Large intestine (tissue), 3 donors: ENCODE measurements at regions not wholly inside any gene's neighbourhood (a gene's known extent, or its start where the extent isn't known, plus 50 kb on each side); places are given as distances from the start of the nearest gene placed in this dataset.

Experiments
- DNase-seq, 2 donors: peaks; one replicate each; pipeline versions ENCODE4 v3.0.0 to v3.0.0-alpha.2; 2013
- H3K27ac ChIP-seq: one replicate; pipeline ENCODE4 v1.5.1; 2013; ENCODE audit warnings: low read length
- H3K27me3 ChIP-seq: 2 replicates; pipeline ENCODE4 v1.6.1; 2013; ENCODE audit warnings: low read length; ENCODE audit not compliant: control insufficient read depth, insufficient read depth
- H3K36me3 ChIP-seq: 2 replicates; pipeline ENCODE4 v1.6.1; 2013; ENCODE audit warnings: low read length; ENCODE audit not compliant: control insufficient read depth, insufficient read depth
- H3K4me1 ChIP-seq: one replicate; pipeline ENCODE4 v1.6.1; 2013; ENCODE audit warnings: low read length; ENCODE audit not compliant: control insufficient read depth, insufficient read depth
- H3K4me3 ChIP-seq: one replicate; pipeline ENCODE4 v1.5.1; 2013; ENCODE audit warnings: low read length
- H3K9me3 ChIP-seq: one replicate; pipeline ENCODE4 v1.6.1; 2013; ENCODE audit warnings: mild to moderate bottlenecking, low read depth, low read length, moderate library complexity; ENCODE audit not compliant: control insufficient read depth
- WGBS: methylation state at CpG from one replicate; pipeline ENCODE4 v1.1.5; 2013; ENCODE audit warnings: low lambda C conversion rate; ENCODE audit not compliant: insufficient coverage; 5-methylcytosine and 5-hydroxymethylcytosine counted together

DNA sequence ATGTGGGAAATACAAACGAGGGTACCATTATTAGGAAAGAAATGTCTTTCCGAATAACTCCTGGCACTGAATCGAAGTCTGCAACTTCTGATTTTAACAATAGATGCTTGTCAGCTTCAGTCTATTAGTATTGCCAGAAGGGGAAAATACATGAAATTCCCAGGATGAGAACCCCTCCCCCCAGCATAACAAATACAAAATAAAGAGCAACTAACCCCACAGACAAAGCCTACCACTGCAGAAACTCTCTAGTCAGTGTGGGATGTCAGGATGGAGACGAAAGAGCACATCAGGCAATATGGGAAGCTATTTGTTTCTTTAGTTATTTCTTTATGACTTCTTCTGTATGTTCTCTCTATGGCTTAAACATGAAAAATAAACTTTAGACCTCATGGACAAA lies 365.0 kb upstream of the CDH2 start:
- WGBS: 74% methylated on average over 3 of the region's 4 CpGs
- no peak overlapping the region for H3K27ac ChIP-seq
- DNase-seq: no peak

GRCh38 chr18:28541276-28541930 lies 364.5 kb upstream of the CDH2 start:
- Histone ChIP-seq H3K4me3 (no peak overlapping the region), H3K27me3 (no peaks in the 10 kb centered on the region), H3K9me3 (no peaks in the 10 kb centered on the region), H3K36me3 (no peaks in the 10 kb centered on the region), H3K27ac (no peak overlapping the region), H3K4me1 (no peaks in the 10 kb centered on the region)
- peak in 1 of 2 donors; percentile 10 for DNase-seq
- WGBS: 60% methylated on average over 1 of the region's 3 CpGs

More for the DNA sequence above, 365.0 kb upstream of the CDH2 start:
- Histone ChIP-seq H3K27me3 (no peaks in the 10 kb centered on the region), H3K4me1 (no peaks in the 10 kb centered on the region), H3K4me3 (no peak overlapping the region), H3K36me3 (no peaks in the 10 kb centered on the region), H3K9me3 (no peaks in the 10 kb centered on the region)

- no peak overlapping the region for H3K27ac ChIP-seq
- H3K36me3 ChIP-seq: no peaks in the 10 kb centered on the region
- no peaks in the 10 kb centered on the region for H3K4me1 ChIP-seq
- no peaks in the 10 kb centered on the region for H3K9me3 ChIP-seq
- 80% methylated on average over 1 of the region's 1 CpG for WGBS
- no peaks in the 10 kb centered on the region for H3K27me3 ChIP-seq
- H3K4me3 ChIP-seq: no peak overlapping the region
- DNase-seq: no peak
These were observed 352.7 kb upstream of the CDH2 start for GRCh38 chr18:28529644-28530043.

DNA sequence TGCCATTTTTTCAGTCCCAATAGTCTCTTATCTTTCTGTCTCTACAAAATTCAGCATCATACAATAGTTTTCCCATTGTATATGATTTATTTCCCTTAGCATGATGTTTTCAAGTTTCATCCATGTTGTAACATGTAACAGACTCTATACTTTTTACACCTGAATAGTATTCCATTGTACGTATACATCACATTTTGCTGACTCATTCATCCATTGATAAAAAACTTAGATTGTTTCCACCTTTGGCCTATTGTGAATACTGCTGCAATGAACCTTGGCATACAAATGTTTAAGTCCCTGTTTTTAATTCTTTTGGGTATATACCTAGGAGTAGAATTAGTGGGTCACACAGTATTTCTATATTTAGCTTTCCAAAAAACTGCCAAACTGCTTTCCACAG lies 349.3 kb upstream of the CDH2 start:
- no CpG with 5 or more reads among the region's 1 CpG for whole genome bisulfite sequencing
- H3K9me3 ChIP-seq: no peaks in the 10 kb centered on the region
- no peaks in the 10 kb centered on the region for H3K27me3 ChIP-seq
- H3K36me3 ChIP-seq: no peaks in the 10 kb centered on the region
- no peak for DNase-seq
- H3K4me3 ChIP-seq: no peak overlapping the region
- H3K4me1 ChIP-seq: no peaks in the 10 kb centered on the region
- H3K27ac ChIP-seq: no peak overlapping the region

- no peaks in the 10 kb centered on the region for H3K4me1 ChIP-seq
- 94% methylated on average over 6 of the region's 10 CpGs for WGBS
- no peaks in the 10 kb centered on the region for H3K9me3 ChIP-seq
- no peak overlapping the region for H3K4me3 ChIP-seq
- H3K27me3 ChIP-seq: no peaks in the 10 kb centered on the region
- no peak for DNase-seq
- no peak overlapping the region for H3K27ac ChIP-seq
- no peaks in the 10 kb centered on the region for H3K36me3 ChIP-seq
These were observed 347.0 kb upstream of the CDH2 start for GRCh38 chr18:28523758-28524475.

DNA sequence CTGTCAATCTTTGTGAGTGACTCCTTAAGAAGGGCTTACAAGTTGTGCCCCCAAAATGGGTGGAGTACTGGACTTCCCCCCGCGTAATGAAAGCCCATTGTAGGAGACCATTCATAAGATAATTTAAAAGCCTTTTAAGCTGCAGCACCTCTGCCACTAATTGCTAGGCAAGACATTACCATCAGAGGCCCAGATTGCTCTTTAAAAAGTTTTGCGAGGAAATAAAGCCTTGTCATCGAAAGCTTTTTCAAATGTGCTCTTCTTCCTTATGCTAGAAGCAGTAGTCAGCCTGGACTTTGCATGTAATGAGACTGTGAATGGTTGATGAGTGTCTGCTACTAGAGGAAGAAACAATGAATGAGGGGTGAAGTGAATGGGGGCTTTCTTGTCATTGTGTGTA lies 345.3 kb upstream of the CDH2 start:
- DNase-seq: no peak
- WGBS: no CpG with 5 or more reads among the region's 4 CpGs
- Histone ChIP-seq H3K4me1 (no peaks in the 10 kb centered on the region), H3K4me3 (no peak overlapping the region), H3K36me3 (no peaks in the 10 kb centered on the region), H3K27ac (no peak overlapping the region), H3K9me3 (no peaks in the 10 kb centered on the region), H3K27me3 (no peaks in the 10 kb centered on the region)

DNA sequence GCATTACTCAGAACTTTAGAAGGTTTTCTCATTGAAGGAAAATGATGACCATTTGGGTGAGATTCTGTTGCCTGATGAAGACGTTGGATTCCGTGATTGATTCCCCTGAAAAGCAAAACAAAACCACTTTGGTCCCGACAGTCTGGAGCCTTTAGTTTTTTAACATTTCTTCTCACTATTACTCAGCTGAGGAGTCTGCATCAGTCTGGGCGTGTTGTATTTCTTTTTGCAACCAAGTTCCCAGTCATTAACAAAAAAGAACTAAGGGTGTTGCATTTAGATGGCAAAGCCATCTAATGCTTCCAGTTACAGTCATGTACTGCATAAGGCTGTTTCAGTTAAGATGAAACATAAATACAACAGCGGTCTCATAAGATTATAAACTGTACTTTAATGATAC lies 343.1 kb upstream of the CDH2 start:
- DNase-seq: no peak
- WGBS: 80% methylated on average over 2 of the region's 5 CpGs
- H3K9me3 ChIP-seq: no peaks in the 10 kb centered on the region
- no peaks in the 10 kb centered on the region for H3K27me3 ChIP-seq
- H3K4me1 ChIP-seq: no peaks in the 10 kb centered on the region
- no peaks in the 10 kb centered on the region for H3K36me3 ChIP-seq
- H3K27ac ChIP-seq: no peak overlapping the region
- H3K4me3 ChIP-seq: no peak overlapping the region

DNA sequence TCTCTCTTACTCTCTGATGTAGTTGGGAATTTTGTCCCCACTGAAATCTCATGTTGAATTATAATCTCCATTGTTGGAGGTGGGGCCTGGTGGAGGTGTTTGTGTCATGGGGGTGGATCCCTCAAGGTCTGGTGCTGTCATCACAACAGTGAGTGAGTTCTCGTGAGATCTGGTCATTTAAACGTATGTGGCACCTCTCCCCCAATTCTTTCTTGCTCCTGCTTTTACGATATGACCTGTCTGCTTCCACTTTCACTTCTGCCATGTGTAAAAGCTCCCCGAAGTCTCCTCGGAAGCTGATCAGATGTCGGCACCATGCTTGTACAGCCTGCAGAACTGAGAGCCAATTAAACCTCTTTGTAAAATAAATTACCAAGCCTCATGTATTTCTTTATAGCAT lies 337.8 kb upstream of the CDH2 start:
- no peak overlapping the region for H3K4me3 ChIP-seq
- WGBS: no CpG with 5 or more reads among the region's 6 CpGs
- no peaks in the 10 kb centered on the region for H3K27me3 ChIP-seq
- no peaks in the 10 kb centered on the region for H3K36me3 ChIP-seq
- H3K4me1 ChIP-seq: no peaks in the 10 kb centered on the region
- H3K9me3 ChIP-seq: no peaks in the 10 kb centered on the region
- H3K27ac ChIP-seq: no peak overlapping the region
- DNase-seq: no peak

DNA sequence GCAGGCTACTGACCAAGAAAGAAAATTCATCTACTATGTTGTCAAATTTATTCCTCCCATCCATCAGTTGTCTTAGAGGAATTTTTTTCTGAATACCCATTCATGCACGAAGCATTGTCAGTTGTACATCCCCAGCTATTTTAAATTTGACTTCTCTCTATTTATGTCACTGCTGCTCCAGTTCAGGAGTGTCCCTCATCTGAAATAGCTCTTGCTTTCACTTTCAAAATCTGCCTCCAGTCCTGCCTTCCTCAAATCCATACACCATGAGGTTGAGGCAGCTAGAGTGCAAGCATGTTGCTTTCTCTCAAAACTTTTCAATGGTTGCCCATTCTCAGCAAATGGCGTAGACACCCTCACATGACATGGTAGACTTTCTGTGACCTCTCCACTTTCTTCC lies 335.4 kb upstream of the CDH2 start:
- Histone ChIP-seq H3K4me3 (no peak overlapping the region), H3K4me1 (no peaks in the 10 kb centered on the region), H3K9me3 (no peaks in the 10 kb centered on the region), H3K27me3 (no peaks in the 10 kb centered on the region), H3K27ac (no peak overlapping the region), H3K36me3 (no peaks in the 10 kb centered on the region)
- no peak for DNase-seq
- WGBS: 100% methylated on average over 1 of the region's 2 CpGs

GRCh38 chr18:28511413-28511821 lies 334.5 kb upstream of the CDH2 start:
- Histone ChIP-seq H3K27ac (no peak overlapping the region), H3K27me3 (no peaks in the 10 kb centered on the region), H3K4me3 (no peak overlapping the region), H3K9me3 (no peaks in the 10 kb centered on the region), H3K36me3 (no peaks in the 10 kb centered on the region), H3K4me1 (no peaks in the 10 kb centered on the region)
- 89% methylated on average over 1 of the region's 2 CpGs for WGBS
- DNase-seq: no peak

- no peaks in the 10 kb centered on the region for H3K27me3 ChIP-seq
- H3K9me3 ChIP-seq: no peaks in the 10 kb centered on the region
- no peak overlapping the region for H3K27ac ChIP-seq
- H3K4me1 ChIP-seq: no peaks in the 10 kb centered on the region
- no peak overlapping the region for H3K4me3 ChIP-seq
- H3K36me3 ChIP-seq: no peaks in the 10 kb centered on the region
- DNase-seq: no peak
These were observed 333.3 kb upstream of the CDH2 start for GRCh38 chr18:28510210-28510609.
